Esophagus squamous epithelium (tissue), 5 donors: ENCODE measurements at regions not wholly inside any gene's neighbourhood (a gene's known extent, or its start where the extent isn't known, plus 50 kb on each side); places are given as distances from the start of the nearest gene placed in this dataset.

ENCODE experiments used
- DNase-seq: peaks from one replicate; lab custom pipeline; 2025; lab: John Stamatoyannopoulos, UW
- H3K27ac ChIP-seq, 4 donors: fragments of 200-600 bp; sonication (generic); one replicate each; pipeline ENCODE4 v1.5.1; 2016 to 2019; ENCODE audit warnings: mild to moderate bottlenecking in 1 of 4
- H3K27me3 ChIP-seq, 4 donors: fragments of 200-600 bp; sonication (generic); 1 replicate in 3 of 4; 2 replicates in 1 of 4; pipeline versions ENCODE4 v1.5.1 to v1.6.0; 2017 to 2021; ENCODE audit warnings: antibody characterized with exemption in 1 of 4
- H3K36me3 ChIP-seq, 3 donors: fragments of 200-600 bp; sonication (generic); one replicate each; pipeline ENCODE4 v1.5.1; 2016 to 2019
- H3K4me1 ChIP-seq, 3 donors: fragments of 200-600 bp; sonication (generic); one replicate each; pipeline ENCODE4 v1.5.1; 2017 to 2019
- H3K4me3 ChIP-seq, 4 donors: fragments of 200-600 bp; sonication (generic); 1 replicate in 3 of 4; 2 replicates in 1 of 4; pipeline ENCODE4 v1.5.1; 2016 to 2019; ENCODE audit warnings: mild to moderate bottlenecking in 2 of 4, moderate library complexity in 1 of 4
- H3K9me3 ChIP-seq, 3 donors: fragments of 200-600 bp; sonication (generic); one replicate each; pipeline ENCODE4 v1.5.1; 2016 to 2019
- POLR2A ChIP-seq, 4 donors: fragments of 450-650 bp; IDR thresholded peaks; one replicate each; pipeline ENCODE4 v1.6.1; 2017; ENCODE audit warnings: antibody characterized with exemption in 4 of 4, mild to moderate bottlenecking in 4 of 4, moderate library complexity in 3 of 4
- WGBS, 2 donors: methylation state at CpG; one replicate each; pipeline ENCODE4 v1.1.5; 2018; 5-methylcytosine and 5-hydroxymethylcytosine counted together
- intact Hi-C: fragments of 100-400 bp; cut with DNase I; formaldehyde crosslinking; loops from one replicate; pipeline ENCODE4 v1.15.0; 2022
- TF ChIP-seq, protein P1 (sequence below), 6 experiments: fragments of 450-650 bp in 4 of 6; fragments of 200-600 bp in 2 of 6; sonication (generic) in 2 of 6; IDR thresholded peaks; one replicate each; pipeline ENCODE4 v1.5.1; 2016 to 2019; ENCODE audit warnings: antibody characterized with exemption in 6 of 6, mild to moderate bottlenecking in 4 of 6, moderate library complexity in 4 of 6
- donor health status: DM: yes; HTN: yes; CAD: no.

DNA sequence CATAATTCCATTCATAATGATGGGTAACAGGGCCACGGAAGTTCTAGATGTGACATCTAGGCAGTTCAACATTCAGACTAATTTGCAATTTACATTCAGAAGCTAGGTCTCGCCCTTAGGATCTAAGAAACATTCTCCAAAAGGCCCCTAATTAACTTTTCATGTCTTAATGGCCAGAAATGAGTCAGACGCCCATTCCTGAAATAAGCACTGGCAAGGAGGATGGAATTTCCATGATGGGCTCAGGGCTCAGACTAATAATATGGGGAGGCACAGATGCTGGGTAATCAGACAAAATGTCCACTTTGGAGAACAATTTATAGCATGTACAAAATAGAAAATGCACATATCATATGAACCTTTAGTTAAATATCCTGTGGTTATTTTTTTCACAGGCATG, 102.8 kb upstream of the RPS6KA3 start:
- H3K9me3 ChIP-seq = no peaks in the 10 kb centered on the region
- no peak for TF ChIP-seq POLR2A (IDR thresholded peaks at IDR 0.05)
- TF ChIP-seq, protein P1, sequence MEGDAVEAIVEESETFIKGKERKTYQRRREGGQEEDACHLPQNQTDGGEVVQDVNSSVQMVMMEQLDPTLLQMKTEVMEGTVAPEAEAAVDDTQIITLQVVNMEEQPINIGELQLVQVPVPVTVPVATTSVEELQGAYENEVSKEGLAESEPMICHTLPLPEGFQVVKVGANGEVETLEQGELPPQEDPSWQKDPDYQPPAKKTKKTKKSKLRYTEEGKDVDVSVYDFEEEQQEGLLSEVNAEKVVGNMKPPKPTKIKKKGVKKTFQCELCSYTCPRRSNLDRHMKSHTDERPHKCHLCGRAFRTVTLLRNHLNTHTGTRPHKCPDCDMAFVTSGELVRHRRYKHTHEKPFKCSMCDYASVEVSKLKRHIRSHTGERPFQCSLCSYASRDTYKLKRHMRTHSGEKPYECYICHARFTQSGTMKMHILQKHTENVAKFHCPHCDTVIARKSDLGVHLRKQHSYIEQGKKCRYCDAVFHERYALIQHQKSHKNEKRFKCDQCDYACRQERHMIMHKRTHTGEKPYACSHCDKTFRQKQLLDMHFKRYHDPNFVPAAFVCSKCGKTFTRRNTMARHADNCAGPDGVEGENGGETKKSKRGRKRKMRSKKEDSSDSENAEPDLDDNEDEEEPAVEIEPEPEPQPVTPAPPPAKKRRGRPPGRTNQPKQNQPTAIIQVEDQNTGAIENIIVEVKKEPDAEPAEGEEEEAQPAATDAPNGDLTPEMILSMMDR (IDR thresholded peaks at IDR 0.05) = no peak
- no peaks in the 10 kb centered on the region for H3K27me3 ChIP-seq
- H3K27ac ChIP-seq = no peak overlapping the region
- intact Hi-C loops = no loop called here
- no peak overlapping the region for H3K4me3 ChIP-seq
- DNase-seq = no peak
- 60 to 80% methylated on average over 3 of the region's 3 CpGs for WGBS, 2 donors
- H3K36me3 ChIP-seq = no peaks in the 10 kb centered on the region
- no peaks in the 10 kb centered on the region for H3K4me1 ChIP-seq

DNA sequence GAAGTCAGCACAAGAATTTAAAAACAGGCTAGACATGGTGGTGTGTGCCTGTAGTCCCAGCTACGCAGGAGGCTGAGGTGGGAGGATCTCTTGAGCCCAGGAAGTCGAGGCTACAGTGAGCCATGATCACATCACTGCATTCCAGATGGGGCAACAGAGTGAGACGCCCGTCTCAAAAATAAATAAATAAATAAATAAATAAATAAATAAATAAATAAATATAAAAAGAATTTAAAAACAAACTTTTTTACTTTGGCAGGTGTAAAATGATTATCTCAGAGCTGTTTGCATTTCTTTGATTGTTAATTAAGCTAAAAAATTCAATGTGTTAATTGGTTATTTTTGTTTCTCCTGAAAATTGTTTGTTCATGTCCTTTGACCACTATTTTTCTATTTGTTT, 97.5 kb upstream of the RPS6KA3 start:
- no peak for DNase-seq
- Histone ChIP-seq H3K9me3 (no peaks in the 10 kb centered on the region), H3K36me3 (no peaks in the 10 kb centered on the region), H3K4me3 (no peak overlapping the region), H3K4me1 (peaks cover 0 to 13% (median 4%) of the 10 kb centered on the region in 3 donors), H3K27me3 (no peaks in the 10 kb centered on the region), H3K27ac (no peak overlapping the region)
- no peak for TF ChIP-seq POLR2A (IDR thresholded peaks at IDR 0.05)
- TF ChIP-seq, protein P1 (IDR thresholded peaks at IDR 0.05) = no peak
- 76 to 94% methylated on average over 4 of the region's 4 CpGs for WGBS, 2 donors
- intact Hi-C loops = no loop called here

DNA sequence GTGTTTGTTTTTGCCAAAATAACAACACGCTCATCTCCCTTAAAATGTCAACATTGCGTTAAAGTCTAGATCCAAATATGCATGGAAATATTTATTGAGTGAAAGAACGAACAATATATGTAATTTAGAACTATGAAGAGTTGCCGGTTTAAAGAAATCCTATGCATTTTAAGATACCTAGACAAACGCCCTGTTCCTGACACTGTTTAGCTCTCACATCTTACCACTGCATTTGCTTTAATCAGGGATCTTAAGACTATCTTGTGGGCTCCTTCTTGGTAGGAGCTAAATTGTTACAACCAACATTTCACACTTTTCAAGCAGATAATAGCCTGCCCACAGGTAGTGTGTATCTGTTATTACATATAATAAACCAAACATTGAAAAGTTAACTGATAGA, 96.6 kb upstream of the RPS6KA3 start:
- WGBS, 2 donors = 43 to 69% methylated on average over 5 of the region's 5 CpGs
- intact Hi-C loops = no loop called here
- Histone ChIP-seq H3K4me3 (no peak overlapping the region), H3K36me3 (no peaks in the 10 kb centered on the region), H3K4me1 (peaks cover 0 to 13% (median 4%) of the 10 kb centered on the region in 3 donors), H3K27ac (peak overlapping the region in 2 of 4 donors; percentile 42 to 61), H3K27me3 (no peaks in the 10 kb centered on the region), H3K9me3 (no peaks in the 10 kb centered on the region)
- no peak for TF ChIP-seq POLR2A (IDR thresholded peaks at IDR 0.05)
- TF ChIP-seq, protein P1 (IDR thresholded peaks at IDR 0.05) = no peak
- DNase-seq = no peak

DNA sequence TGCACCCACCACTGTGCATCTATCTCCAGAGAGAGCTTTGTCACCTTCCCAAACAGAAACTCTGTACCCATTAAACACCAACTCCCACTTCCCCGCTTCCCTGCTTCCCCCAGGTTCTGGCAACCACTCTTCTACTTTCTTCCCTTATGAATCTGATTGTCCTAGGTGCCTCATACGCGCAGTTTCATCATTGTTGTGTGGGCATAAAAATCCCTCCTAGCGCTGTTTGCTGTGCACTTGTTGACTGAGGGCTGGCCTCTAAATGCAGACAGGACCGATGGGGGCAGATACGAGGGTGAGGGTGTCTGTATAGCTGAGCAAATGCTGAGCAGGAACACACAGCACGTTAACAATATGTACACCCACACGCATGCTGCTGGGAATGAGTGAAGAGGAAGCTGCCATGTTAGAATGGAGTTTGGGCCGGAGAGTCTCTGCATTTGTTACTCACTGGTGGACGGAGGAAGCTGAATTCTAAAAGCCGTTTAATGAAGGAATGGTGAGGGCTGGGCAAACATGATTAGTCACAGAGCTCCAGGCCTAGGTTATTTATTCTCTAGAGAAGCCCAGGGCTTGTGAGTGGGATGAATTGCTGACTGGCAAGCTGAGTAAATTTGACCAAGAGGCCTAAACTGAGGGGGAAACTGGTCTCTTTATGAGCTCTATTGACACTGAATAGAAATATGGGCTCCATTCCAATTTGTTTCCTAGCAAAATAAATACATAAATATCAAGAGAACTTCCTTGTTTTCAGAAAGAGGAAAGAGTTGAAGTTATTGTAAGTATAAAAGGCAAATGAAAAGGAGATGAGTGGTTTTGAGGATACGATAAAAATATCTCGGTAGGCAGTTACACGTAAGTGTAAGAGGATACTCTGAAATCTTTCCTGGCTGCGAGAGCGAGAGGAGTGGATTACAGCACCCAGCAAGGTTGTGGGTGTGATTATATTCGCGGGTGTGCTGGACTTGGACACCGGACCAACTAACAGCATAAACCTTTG, 95.9 kb upstream of the RPS6KA3 start:
- Histone ChIP-seq H3K4me1 (peaks cover 0 to 13% (median 4%) of the 10 kb centered on the region in 3 donors), H3K9me3 (no peaks in the 10 kb centered on the region), H3K4me3 (no peak overlapping the region), H3K27ac (peak overlapping the region in 3 of 4 donors; percentile 16 to 70 (median 42)), H3K27me3 (no peaks in the 10 kb centered on the region), H3K36me3 (no peaks in the 10 kb centered on the region)
- intact Hi-C loops = no loop called here
- DNase-seq = no peak
- no peak for TF ChIP-seq POLR2A (IDR thresholded peaks at IDR 0.05)
- TF ChIP-seq, protein P1 (IDR thresholded peaks at IDR 0.05) = no peak
- 40 to 55% methylated on average over 18 of the region's 19 CpGs for WGBS, 2 donors

DNA sequence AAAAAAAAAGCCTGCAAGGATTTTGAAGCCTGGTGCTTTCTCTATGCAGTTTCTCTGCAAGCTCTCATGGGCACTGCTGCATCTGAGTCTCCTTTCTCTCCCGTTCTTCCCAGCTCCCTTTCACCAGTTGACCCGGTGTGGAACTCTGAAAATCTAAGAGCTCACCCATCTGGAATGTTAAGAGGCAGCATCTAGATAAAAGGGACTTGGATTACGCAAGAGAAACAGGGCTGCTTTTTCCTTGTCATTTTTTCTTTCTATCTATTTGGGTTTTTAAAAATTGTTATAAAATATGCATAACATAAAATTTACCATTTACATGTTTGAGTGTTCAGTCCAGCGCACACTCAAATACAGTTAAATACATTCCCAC, 95.2 kb upstream of the RPS6KA3 start:
- 51 to 55% methylated on average over 4 of the region's 4 CpGs for WGBS, 2 donors
- Histone ChIP-seq H3K36me3 (no peaks in the 10 kb centered on the region), H3K9me3 (no peaks in the 10 kb centered on the region), H3K4me3 (no peak overlapping the region), H3K27me3 (no peaks in the 10 kb centered on the region), H3K27ac (peak overlapping the region in 1 of 4 donors; percentile 42), H3K4me1 (peaks cover 0 to 13% (median 4%) of the 10 kb centered on the region in 3 donors)
- TF ChIP-seq, protein P1 (IDR thresholded peaks at IDR 0.05) = no peak
- no peak for TF ChIP-seq POLR2A (IDR thresholded peaks at IDR 0.05)
- DNase-seq = no peak
- intact Hi-C loops = no loop called here
